ENCODE measurements at regions not wholly inside any gene's neighbourhood (a gene's known extent, or its start where the extent isn't known, plus 50 kb on each side); places are given as distances from the start of the nearest gene placed in this dataset.
A peak's percentile ranks its signal among the peaks of the same experiment; 100 is the strongest.

- H2BK12ac ChIP-seq (ENCODE audit: low read length) = no peak overlapping the region
- H3K9me3 ChIP-seq (replicated peaks in 1 of 2; ENCODE audit: control insufficient read depth in 2 of 2, insufficient read depth in 1 of 2, low read depth in 1 of 2, low read length in 2 of 2) = peaks cover 0 to 3% of the 10 kb centered on the region in 2 donors
- no peak overlapping the region for H3K18ac ChIP-seq (ENCODE audit: low read length)
- H2AFZ ChIP-seq (ENCODE audit: low read length) = no peak overlapping the region
- no CpG with 5 or more reads among the region's 10 CpGs for WGBS, 2 donors (ENCODE audit: extremely low coverage in 2 of 2, insufficient read length in 2 of 2, insufficient replicate concordance in 1 of 2)
- H2AK5ac ChIP-seq (ENCODE audit: low read depth, low read length) = no peak overlapping the region
- H2BK120ac ChIP-seq (ENCODE audit: low read depth, low read length) = no peak overlapping the region
- no peak overlapping the region for H3K27ac ChIP-seq (replicated peaks; ENCODE audit: low read length)
- no peak overlapping the region for H3K9ac ChIP-seq (ENCODE audit: low read depth, low read length, poor library complexity)
- no peak for DNase-seq (ENCODE audit: low spot score)
- H3K4me1 ChIP-seq (ENCODE audit: control insufficient read depth in 2 of 2, insufficient read depth in 1 of 2, low read depth in 1 of 2, low read length in 2 of 2) = no peaks in the 10 kb centered on the region
- no peak overlapping the region for H2BK5ac ChIP-seq (ENCODE audit: low read length)
- H3K4me2 ChIP-seq (ENCODE audit: insufficient read depth, low read length, poor library complexity, severe bottlenecking) = no peak overlapping the region
- no peaks in the 10 kb centered on the region for H3K27me3 ChIP-seq (ENCODE audit: control insufficient read depth in 3 of 3, insufficient read depth in 3 of 3, low read depth in 1 of 3, low read length in 3 of 3)
- no peak overlapping the region for H4K91ac ChIP-seq (ENCODE audit: low read depth, low read length, poor library complexity)
- no peak overlapping the region for H3K23ac ChIP-seq (ENCODE audit: low read depth, low read length, poor library complexity)
- H3K14ac ChIP-seq (ENCODE audit: low read length) = no peak overlapping the region
- H3K4me3 ChIP-seq (ENCODE audit: low read length in 2 of 2) = no peak overlapping the region
- H3K4ac ChIP-seq (ENCODE audit: low read length) = no peak overlapping the region
- H3K36me3 ChIP-seq (replicated peaks in 1 of 2; ENCODE audit: control insufficient read depth in 2 of 2, insufficient read depth in 2 of 2, low read length in 2 of 2) = no peaks in the 10 kb centered on the region
- no peaks in the 10 kb centered on the region for H3K79me1 ChIP-seq (ENCODE audit: low read depth, low read length)
- no peak overlapping the region for H4K8ac ChIP-seq (ENCODE audit: low read depth, low read length)
- no peak overlapping the region for H2BK15ac ChIP-seq (ENCODE audit: low read length)
Observed at GRCh38 chr1:21385022-21385421, 54.9 kb upstream of the NBPF3 start.

- Histone ChIP-seq H3K4me2 (ENCODE audit: insufficient read depth, low read length, poor library complexity, severe bottlenecking) (no peak overlapping the region), H3K4ac (ENCODE audit: low read length) (no peak overlapping the region), H3K36me3 (replicated peaks in 1 of 2; ENCODE audit: control insufficient read depth in 2 of 2, insufficient read depth in 2 of 2, low read length in 2 of 2) (no peaks in the 10 kb centered on the region), H3K79me1 (ENCODE audit: low read depth, low read length) (no peaks in the 10 kb centered on the region), H2BK15ac (ENCODE audit: low read length) (no peak overlapping the region), H3K14ac (ENCODE audit: low read length) (no peak overlapping the region), H3K9me3 (replicated peaks in 1 of 2; ENCODE audit: control insufficient read depth in 2 of 2, insufficient read depth in 1 of 2, low read depth in 1 of 2, low read length in 2 of 2) (peaks cover 0 to 3% of the 10 kb centered on the region in 2 donors), H3K4me1 (ENCODE audit: control insufficient read depth in 2 of 2, insufficient read depth in 1 of 2, low read depth in 1 of 2, low read length in 2 of 2) (no peaks in the 10 kb centered on the region), H2AFZ (ENCODE audit: low read length) (no peak overlapping the region), H3K27me3 (ENCODE audit: control insufficient read depth in 3 of 3, insufficient read depth in 3 of 3, low read depth in 1 of 3, low read length in 3 of 3) (no peaks in the 10 kb centered on the region), H3K4me3 (ENCODE audit: low read length in 2 of 2) (no peak overlapping the region), H4K8ac (ENCODE audit: low read depth, low read length) (no peak overlapping the region), H2BK12ac (ENCODE audit: low read length) (no peak overlapping the region), H4K91ac (ENCODE audit: low read depth, low read length, poor library complexity) (no peak overlapping the region), H3K27ac (replicated peaks; ENCODE audit: low read length) (no peak overlapping the region), H2BK120ac (ENCODE audit: low read depth, low read length) (no peak overlapping the region), H2AK5ac (ENCODE audit: low read depth, low read length) (no peak overlapping the region), H3K9ac (ENCODE audit: low read depth, low read length, poor library complexity) (no peak overlapping the region), H3K23ac (ENCODE audit: low read depth, low read length, poor library complexity) (no peak overlapping the region), H2BK5ac (ENCODE audit: low read length) (no peak overlapping the region), H3K18ac (ENCODE audit: low read length) (no peak overlapping the region)
- WGBS, 2 donors (ENCODE audit: extremely low coverage in 2 of 2, insufficient read length in 2 of 2, insufficient replicate concordance in 1 of 2) = no CpG with 5 or more reads among the region's 6 CpGs
- no peak for DNase-seq (ENCODE audit: low spot score)
Observed at GRCh38 chr1:21384620-21385019, 55.3 kb upstream of the NBPF3 start.

- Histone ChIP-seq H2BK120ac (ENCODE audit: low read depth, low read length) (no peak overlapping the region), H3K27ac (replicated peaks; ENCODE audit: low read length) (no peak overlapping the region), H3K14ac (ENCODE audit: low read length) (no peak overlapping the region), H3K4ac (ENCODE audit: low read length) (no peak overlapping the region), H3K4me2 (ENCODE audit: insufficient read depth, low read length, poor library complexity, severe bottlenecking) (no peak overlapping the region), H3K79me1 (ENCODE audit: low read depth, low read length) (no peaks in the 10 kb centered on the region), H4K8ac (ENCODE audit: low read depth, low read length) (no peak overlapping the region), H3K36me3 (replicated peaks in 1 of 2; ENCODE audit: control insufficient read depth in 2 of 2, insufficient read depth in 2 of 2, low read length in 2 of 2) (no peaks in the 10 kb centered on the region), H3K27me3 (ENCODE audit: control insufficient read depth in 3 of 3, insufficient read depth in 3 of 3, low read depth in 1 of 3, low read length in 3 of 3) (no peaks in the 10 kb centered on the region), H2BK15ac (ENCODE audit: low read length) (no peak overlapping the region), H2BK5ac (ENCODE audit: low read length) (no peak overlapping the region), H3K4me3 (ENCODE audit: low read length in 2 of 2) (no peak overlapping the region), H4K91ac (ENCODE audit: low read depth, low read length, poor library complexity) (no peak overlapping the region), H3K9ac (ENCODE audit: low read depth, low read length, poor library complexity) (no peak overlapping the region), H2BK12ac (ENCODE audit: low read length) (no peak overlapping the region), H3K18ac (ENCODE audit: low read length) (no peak overlapping the region), H3K9me3 (replicated peaks in 1 of 2; ENCODE audit: control insufficient read depth in 2 of 2, insufficient read depth in 1 of 2, low read depth in 1 of 2, low read length in 2 of 2) (peaks cover 0 to 3% of the 10 kb centered on the region in 2 donors), H3K23ac (ENCODE audit: low read depth, low read length, poor library complexity) (no peak overlapping the region), H2AFZ (ENCODE audit: low read length) (no peak overlapping the region), H3K4me1 (ENCODE audit: control insufficient read depth in 2 of 2, insufficient read depth in 1 of 2, low read depth in 1 of 2, low read length in 2 of 2) (no peaks in the 10 kb centered on the region), H2AK5ac (ENCODE audit: low read depth, low read length) (no peak overlapping the region)
- no CpG with 5 or more reads among the region's 5 CpGs for WGBS, 2 donors (ENCODE audit: extremely low coverage in 2 of 2, insufficient read length in 2 of 2, insufficient replicate concordance in 1 of 2)
- DNase-seq (ENCODE audit: low spot score) = no peak
Observed at GRCh38 chr1:21383785-21384401, 56.0 kb upstream of the NBPF3 start.

GRCh38 chr1:21381354-21381753, 58.6 kb upstream of the NBPF3 start:
- H2AK5ac ChIP-seq (ENCODE audit: low read depth, low read length) = no peak overlapping the region
- no peak overlapping the region for H3K18ac ChIP-seq (ENCODE audit: low read length)
- no peak overlapping the region for H3K23ac ChIP-seq (ENCODE audit: low read depth, low read length, poor library complexity)
- no peak overlapping the region for H2BK12ac ChIP-seq (ENCODE audit: low read length)
- no peaks in the 10 kb centered on the region for H3K36me3 ChIP-seq (replicated peaks in 1 of 2; ENCODE audit: control insufficient read depth in 2 of 2, insufficient read depth in 2 of 2, low read length in 2 of 2)
- no peak overlapping the region for H3K4me2 ChIP-seq (ENCODE audit: insufficient read depth, low read length, poor library complexity, severe bottlenecking)
- H3K79me1 ChIP-seq (ENCODE audit: low read depth, low read length) = no peaks in the 10 kb centered on the region
- H3K27ac ChIP-seq (replicated peaks; ENCODE audit: low read length) = no peak overlapping the region
- H3K9me3 ChIP-seq (replicated peaks in 1 of 2; ENCODE audit: control insufficient read depth in 2 of 2, insufficient read depth in 1 of 2, low read depth in 1 of 2, low read length in 2 of 2) = peaks cover 0 to 3% of the 10 kb centered on the region in 2 donors
- no peak overlapping the region for H4K91ac ChIP-seq (ENCODE audit: low read depth, low read length, poor library complexity)
- no peak overlapping the region for H3K14ac ChIP-seq (ENCODE audit: low read length)
- no peak overlapping the region for H2BK120ac ChIP-seq (ENCODE audit: low read depth, low read length)
- H3K4me1 ChIP-seq (ENCODE audit: control insufficient read depth in 2 of 2, insufficient read depth in 1 of 2, low read depth in 1 of 2, low read length in 2 of 2) = no peaks in the 10 kb centered on the region
- no peak overlapping the region for H3K4ac ChIP-seq (ENCODE audit: low read length)
- H2BK5ac ChIP-seq (ENCODE audit: low read length) = no peak overlapping the region
- no peaks in the 10 kb centered on the region for H3K27me3 ChIP-seq (ENCODE audit: control insufficient read depth in 3 of 3, insufficient read depth in 3 of 3, low read depth in 1 of 3, low read length in 3 of 3)
- WGBS, 2 donors (ENCODE audit: extremely low coverage in 2 of 2, insufficient read length in 2 of 2, insufficient replicate concordance in 1 of 2) = no CpG with 5 or more reads among the region's 3 CpGs
- H2BK15ac ChIP-seq (ENCODE audit: low read length) = no peak overlapping the region
- H3K4me3 ChIP-seq (ENCODE audit: low read length in 2 of 2) = no peak overlapping the region
- peak overlapping the region; percentile 71 for H2AFZ ChIP-seq (ENCODE audit: low read length)
- no peak for DNase-seq (ENCODE audit: low spot score)
- no peak overlapping the region for H4K8ac ChIP-seq (ENCODE audit: low read depth, low read length)
- no peak overlapping the region for H3K9ac ChIP-seq (ENCODE audit: low read depth, low read length, poor library complexity)
